ENCODE measurements at regions not wholly inside any gene's neighbourhood (a gene's known extent, or its start where the extent isn't known, plus 50 kb on each side); places are given as distances from the start of the nearest gene placed in this dataset.

DNA sequence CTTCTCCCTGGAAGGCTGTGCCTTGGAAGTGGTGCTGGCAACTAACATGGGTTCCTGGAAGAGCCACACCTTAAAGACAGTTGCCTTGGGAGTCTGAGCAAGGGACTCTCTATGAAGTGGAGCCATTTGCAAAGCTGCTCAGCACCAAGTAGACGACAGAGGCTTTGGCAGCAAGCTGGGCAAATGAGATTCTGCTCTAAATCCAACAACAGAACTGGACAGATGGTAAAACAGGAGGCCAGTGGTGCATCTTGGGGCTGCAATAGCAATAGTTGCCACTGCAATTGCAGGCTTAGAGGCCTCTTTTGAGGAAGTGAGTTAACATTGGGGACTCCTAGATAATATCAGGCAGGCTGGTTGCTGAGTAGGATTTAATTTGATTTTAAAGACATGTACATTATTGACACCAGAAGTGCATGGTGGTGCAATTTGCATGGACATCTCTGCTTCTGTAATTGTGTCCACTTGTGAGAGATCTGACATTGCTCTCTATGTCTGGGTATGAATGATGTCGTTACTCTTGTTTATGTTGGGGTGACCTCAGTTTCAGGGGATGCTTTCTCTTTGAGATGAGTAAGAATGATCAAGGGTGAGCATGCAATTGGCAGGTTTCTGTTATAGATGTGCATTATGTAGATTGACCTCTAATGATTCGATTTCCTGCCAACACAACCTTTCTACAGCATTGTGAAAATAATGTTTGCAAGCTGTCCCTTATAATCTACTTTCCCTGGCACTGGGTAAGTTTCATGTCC, 568.3 kb upstream of the MEX3C start:
- H3K4me3 ChIP-seq: no peak overlapping the region
- H3K9me3 ChIP-seq (replicated peaks; ENCODE audit: control insufficient read depth, insufficient read depth, low read length): no peaks in the 10 kb centered on the region
- ATAC-seq (peak; percentile 82), FAIRE-seq (peak; percentile 18), DNase-seq (ENCODE audit: low read depth, low spot score) (no peak)
- H3K4me2 ChIP-seq (ENCODE audit: control insufficient read depth, insufficient read depth): no peak overlapping the region
- H3K79me2 ChIP-seq (ENCODE audit: control insufficient read depth, insufficient read depth, low read length): no peaks in the 10 kb centered on the region
- 0% methylated on average over 3 of the region's 3 CpGs for WGBS (ENCODE audit: insufficient coverage, insufficient replicate concordance, low lambda C conversion rate, missing lambda C conversion rate)
- ChIA-PET CTCF (interaction anchor here (0.6 to 0.9 kb wide), 2 partner anchors 38 to 97 kb away, joined by 3 read pairs; no protein-coding TSS in a partner anchor), POLR2A (no interaction called here), SMC1A (ENCODE audit: uncharacterized antibody, unreplicated experiment) (interaction anchor here (0.9 to 1.8 kb wide), 5 partner anchors 8 to 26 kb away, joined by 3 to 8 read pairs (median 3); no protein-coding TSS in a partner anchor), RAD21 (ENCODE audit: unreplicated experiment) (interaction anchor here (1.3 to 1.4 kb wide), 2 partner anchors 30 to 188 kb away, joined by 3 read pairs; no protein-coding TSS in a partner anchor)
- no peaks in the 10 kb centered on the region for H3K27me3 ChIP-seq (replicated peaks in 1 of 2; ENCODE audit: control insufficient read depth in 2 of 2, insufficient read depth in 2 of 2, low read length in 1 of 2)
- H3K4me1 ChIP-seq (ENCODE audit: control insufficient read depth, insufficient read depth, low read length): peaks cover 25% of the 10 kb centered on the region
- H3K9ac ChIP-seq (ENCODE audit: control insufficient read depth, insufficient read depth, low read length): no peak overlapping the region
- in situ Hi-C loops (cut with MboI) (no loop called here), intact Hi-C loops (cut with micrococcal nuclease; ENCODE audit: unreplicated experiment) (loop anchor here (5.0 kb wide), 1 partner anchor 38 kb away; no protein-coding TSS in a partner anchor)
- no peak overlapping the region for H3K27ac ChIP-seq (ENCODE audit: control insufficient read depth, insufficient read depth)
- H3K36me3 ChIP-seq (ENCODE audit: control insufficient read depth in 2 of 2, insufficient read depth in 2 of 2, low read length in 1 of 2): no peaks in the 10 kb centered on the region
- H2AFZ ChIP-seq (ENCODE audit: control insufficient read depth, low read depth, low read length): peak overlapping the region; percentile 7; the same call in 1 of the 2 replicates
- BruUV-seq (replicated peaks): no TSS peak
- no peaks in the 10 kb centered on the region for H4K20me1 ChIP-seq (ENCODE audit: control insufficient read depth, insufficient read depth)
- no peak for TF ChIP-seq POLR2AphosphoS5 (IDR thresholded peaks at IDR 0.05; ENCODE audit: low read length)
- TF ChIP-seq CBFB (IDR thresholded peaks at IDR 0.05; ENCODE audit: low read depth): no peak
- no peak for TF ChIP-seq ZNF24 (IDR thresholded peaks at IDR 0.05)
- no peak for TF ChIP-seq SMAD5 (IDR thresholded peaks at IDR 0.05; ENCODE audit: low read depth)
- TF ChIP-seq ATF2 (IDR thresholded peaks at IDR 0.05; ENCODE audit: low read length): peak; percentile 54
- TF ChIP-seq CHD1 (IDR thresholded peaks at IDR 0.05; ENCODE audit: low read depth, low read length): no peak
- no peak for TF ChIP-seq CHD4 (IDR thresholded peaks at IDR 0.05)
- no peak for TF ChIP-seq DPF2 (IDR thresholded peaks at IDR 0.05)
- TF ChIP-seq PML (IDR thresholded peaks at IDR 0.05; ENCODE audit: low read length): no peak
- no peak for TF ChIP-seq FOXM1 (IDR thresholded peaks at IDR 0.05; ENCODE audit: low read depth, low read length)
- no peak for TF ChIP-seq MEF2A (IDR thresholded peaks at IDR 0.05; ENCODE audit: insufficient read depth, low read depth, low read length)
- TF ChIP-seq POU2F2 (IDR thresholded peaks at IDR 0.05; ENCODE audit: borderline replicate concordance, low read depth, low read length): 0 out of 3 replicates have a peak, but pooled peaks have one; percentile 10
- TF ChIP-seq, protein P1, sequence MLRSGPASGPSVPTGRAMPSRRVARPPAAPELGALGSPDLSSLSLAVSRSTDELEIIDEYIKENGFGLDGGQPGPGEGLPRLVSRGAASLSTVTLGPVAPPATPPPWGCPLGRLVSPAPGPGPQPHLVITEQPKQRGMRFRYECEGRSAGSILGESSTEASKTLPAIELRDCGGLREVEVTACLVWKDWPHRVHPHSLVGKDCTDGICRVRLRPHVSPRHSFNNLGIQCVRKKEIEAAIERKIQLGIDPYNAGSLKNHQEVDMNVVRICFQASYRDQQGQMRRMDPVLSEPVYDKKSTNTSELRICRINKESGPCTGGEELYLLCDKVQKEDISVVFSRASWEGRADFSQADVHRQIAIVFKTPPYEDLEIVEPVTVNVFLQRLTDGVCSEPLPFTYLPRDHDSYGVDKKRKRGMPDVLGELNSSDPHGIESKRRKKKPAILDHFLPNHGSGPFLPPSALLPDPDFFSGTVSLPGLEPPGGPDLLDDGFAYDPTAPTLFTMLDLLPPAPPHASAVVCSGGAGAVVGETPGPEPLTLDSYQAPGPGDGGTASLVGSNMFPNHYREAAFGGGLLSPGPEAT (IDR thresholded peaks at IDR 0.05; ENCODE audit: low read depth): no peak
- no peak for TF ChIP-seq EED (IDR thresholded peaks at IDR 0.05; ENCODE audit: low read depth)
- no peak for TF ChIP-seq NR2C1 (IDR thresholded peaks at IDR 0.05)
- peak; percentile 71 for TF ChIP-seq SPI1 (IDR thresholded peaks at IDR 0.05; ENCODE audit: borderline replicate concordance, insufficient read depth, low read depth, low read length)
- TF ChIP-seq RUNX3 (IDR thresholded peaks at IDR 0.05; ENCODE audit: low read length): 0 out of 2 replicates have a peak, but pooled peaks have one; percentile 14
- TF ChIP-seq TCF3 (IDR thresholded peaks at IDR 0.05; ENCODE audit: borderline replicate concordance, insufficient read depth, low read depth, low read length): no peak
- no peak for TF ChIP-seq LARP7 (IDR thresholded peaks at IDR 0.05)
- TF ChIP-seq BMI1 (IDR thresholded peaks at IDR 0.05; ENCODE audit: borderline replicate concordance): no peak
- no peak for TF ChIP-seq SKIL (IDR thresholded peaks at IDR 0.05; ENCODE audit: low read depth, poor library complexity, severe bottlenecking)

All from GM12878 (cell line).